ENCODE measurements at regions not wholly inside any gene's neighbourhood (a gene's known extent, or its start where the extent isn't known, plus 50 kb on each side); places are given as distances from the start of the nearest gene placed in this dataset.

- TF ChIP-seq NFRKB (IDR thresholded peaks at IDR 0.05; ENCODE audit: low read depth) (no peak), CTCF (IDR thresholded peaks at IDR 0.05 in 2 of 3, conservative IDR thresholded peaks at IDR 0.05 in 1 of 3; ENCODE audit: insufficient read depth in 2 of 3, low read depth in 1 of 3, low read length in 3 of 3) (no peak)
Observed at GRCh38 chr9:2260417-2261306, 245.5 kb downstream of the SMARCA2 start.
